ENCODE measurements at regions not wholly inside any gene's neighbourhood (a gene's known extent, or its start where the extent isn't known, plus 50 kb on each side); places are given as distances from the start of the nearest gene placed in this dataset.

GRCh38 chr9:88814577-88814976 is 176.7 kb upstream of the S1PR3 start:
- H3K27ac Mint-ChIP-seq, result no peak overlapping the region
- no peak overlapping the region for H3K4me3 Mint-ChIP-seq
- H3K36me3 Mint-ChIP-seq, result no peaks in the 10 kb centered on the region
- peaks cover 4% of the 10 kb centered on the region for H3K27me3 Mint-ChIP-seq
- DNase-seq (ENCODE audit: low spot score in 2 of 2) (no peak), ATAC-seq (ENCODE audit: low read depth) (no peak)
- H3K4me1 Mint-ChIP-seq, result no peaks in the 10 kb centered on the region
- no peaks in the 10 kb centered on the region for H3K9me3 Mint-ChIP-seq

- Mint-ChIP-seq H3K36me3 (no peaks in the 10 kb centered on the region), H3K4me3 (no peak overlapping the region), H3K27me3 (peaks cover 2% of the 10 kb centered on the region), H3K9me3 (no peaks in the 10 kb centered on the region), H3K4me1 (no peaks in the 10 kb centered on the region), H3K27ac (no peak overlapping the region)
- ATAC-seq (ENCODE audit: low read depth) (no peak), DNase-seq (ENCODE audit: low spot score in 2 of 2) (no peak)
Observed at GRCh38 chr9:88816141-88816540, 175.1 kb upstream of the S1PR3 start.

DNA sequence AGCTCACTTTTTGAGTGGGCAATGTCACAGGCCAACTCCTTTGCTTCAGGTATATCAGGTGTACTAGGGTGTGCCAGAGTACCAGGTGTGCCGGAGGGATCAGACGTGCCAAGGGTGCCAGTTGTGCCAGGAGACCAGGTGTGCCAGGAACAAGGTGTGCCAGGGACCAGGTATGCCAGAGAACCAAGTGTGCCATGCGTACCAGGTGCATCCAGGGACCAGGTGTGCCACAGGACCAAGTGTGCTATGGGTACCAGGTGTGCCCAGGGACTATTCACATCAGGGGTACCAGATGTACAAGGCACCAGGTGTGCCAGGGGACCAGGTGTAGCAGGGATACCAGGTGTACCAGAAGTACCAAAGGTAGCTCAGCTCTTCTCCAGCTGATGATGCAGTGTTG is 174.7 kb upstream of the S1PR3 start:
- Mint-ChIP-seq H3K27ac (no peak overlapping the region), H3K4me1 (no peaks in the 10 kb centered on the region), H3K36me3 (no peaks in the 10 kb centered on the region), H3K4me3 (no peak overlapping the region), H3K9me3 (no peaks in the 10 kb centered on the region), H3K27me3 (peaks cover 2% of the 10 kb centered on the region)
- no peak for ATAC-seq (ENCODE audit: low read depth)
- DNase-seq (ENCODE audit: low spot score in 2 of 2), result no peak

DNA sequence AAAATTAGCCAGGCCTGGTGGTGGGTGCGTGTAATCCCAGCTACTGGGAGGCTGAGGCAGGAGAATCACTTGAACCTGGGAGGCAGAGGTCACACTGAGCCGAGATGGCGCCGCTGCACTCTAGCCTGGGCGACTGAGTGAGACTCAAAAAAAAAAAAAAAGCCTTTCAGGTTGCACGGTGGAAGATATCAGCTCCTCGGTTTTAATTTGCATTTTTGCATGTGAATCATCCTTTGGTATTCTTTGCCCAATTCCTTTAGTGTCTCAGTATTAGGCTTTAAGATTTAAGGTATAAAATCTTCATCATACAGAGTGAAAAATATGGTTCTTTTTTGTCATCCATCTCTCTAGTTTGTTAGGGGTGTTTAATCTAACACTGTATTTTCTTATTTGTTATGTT is 173.6 kb upstream of the S1PR3 start:
- no peak overlapping the region for H3K27ac Mint-ChIP-seq
- no peaks in the 10 kb centered on the region for H3K36me3 Mint-ChIP-seq
- H3K9me3 Mint-ChIP-seq, result no peaks in the 10 kb centered on the region
- no peaks in the 10 kb centered on the region for H3K4me1 Mint-ChIP-seq
- peaks cover 2% of the 10 kb centered on the region for H3K27me3 Mint-ChIP-seq
- DNase-seq (ENCODE audit: low spot score in 2 of 2), result no peak
- no peak overlapping the region for H3K4me3 Mint-ChIP-seq
- ATAC-seq (ENCODE audit: low read depth), result no peak

GRCh38 chr9:88818495-88819201 is 172.6 kb upstream of the S1PR3 start:
- no peaks in the 10 kb centered on the region for H3K36me3 Mint-ChIP-seq
- peaks cover 3% of the 10 kb centered on the region for H3K27me3 Mint-ChIP-seq
- ATAC-seq (ENCODE audit: low read depth) (no peak), DNase-seq (ENCODE audit: low spot score in 2 of 2) (no peak)
- no peaks in the 10 kb centered on the region for H3K4me1 Mint-ChIP-seq
- no peaks in the 10 kb centered on the region for H3K9me3 Mint-ChIP-seq
- no peak overlapping the region for H3K27ac Mint-ChIP-seq
- H3K4me3 Mint-ChIP-seq, result no peak overlapping the region

DNA sequence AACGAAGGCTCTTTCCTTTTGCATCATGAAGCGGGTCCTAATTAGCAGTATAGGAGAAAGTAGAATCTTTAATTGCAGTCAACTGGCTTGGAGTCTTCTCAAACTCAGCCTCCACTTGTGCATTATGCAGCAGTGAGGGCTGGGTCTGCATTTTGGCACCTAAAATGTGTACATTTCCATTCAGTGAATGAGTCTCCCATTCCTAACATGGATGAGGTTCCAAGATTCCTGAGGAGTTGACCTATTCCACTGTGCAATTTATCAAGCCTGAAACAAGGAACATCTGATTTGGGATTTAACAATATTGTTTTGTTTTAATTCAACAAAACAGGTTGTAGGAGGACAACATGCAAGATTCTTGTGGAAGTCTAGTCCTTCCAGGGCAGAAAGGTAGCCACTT is 171.8 kb upstream of the S1PR3 start:
- ATAC-seq (ENCODE audit: low read depth), result no peak
- no peaks in the 10 kb centered on the region for H3K9me3 Mint-ChIP-seq
- no peak overlapping the region for H3K27ac Mint-ChIP-seq
- H3K4me3 Mint-ChIP-seq, result no peak overlapping the region
- no peak for DNase-seq (ENCODE audit: low spot score in 2 of 2)
- H3K36me3 Mint-ChIP-seq, result no peaks in the 10 kb centered on the region
- no peaks in the 10 kb centered on the region for H3K4me1 Mint-ChIP-seq
- peaks cover 3% of the 10 kb centered on the region for H3K27me3 Mint-ChIP-seq

- H3K4me3 Mint-ChIP-seq, result no peak overlapping the region
- H3K4me1 Mint-ChIP-seq, result no peaks in the 10 kb centered on the region
- H3K36me3 Mint-ChIP-seq, result no peaks in the 10 kb centered on the region
- H3K27ac Mint-ChIP-seq, result no peak overlapping the region
- peaks cover 2% of the 10 kb centered on the region for H3K27me3 Mint-ChIP-seq
- no peaks in the 10 kb centered on the region for H3K9me3 Mint-ChIP-seq
- ATAC-seq (ENCODE audit: low read depth), result no peak
- no peak for DNase-seq (ENCODE audit: low spot score in 2 of 2)
Observed at GRCh38 chr9:88820055-88820454, 171.2 kb upstream of the S1PR3 start.

- Mint-ChIP-seq H3K4me3 (no peak overlapping the region), H3K36me3 (no peaks in the 10 kb centered on the region), H3K27ac (no peak overlapping the region), H3K9me3 (no peaks in the 10 kb centered on the region), H3K4me1 (no peaks in the 10 kb centered on the region), H3K27me3 (peaks cover 2% of the 10 kb centered on the region)
- no peak for ATAC-seq (ENCODE audit: low read depth)
- DNase-seq (ENCODE audit: low spot score in 2 of 2), result no peak
Observed at GRCh38 chr9:88821033-88821745, 170.1 kb upstream of the S1PR3 start.

GRCh38 chr9:88821746-88822106 is 169.5 kb upstream of the S1PR3 start:
- no peak overlapping the region for H3K4me3 Mint-ChIP-seq
- H3K4me1 Mint-ChIP-seq, result no peaks in the 10 kb centered on the region
- H3K36me3 Mint-ChIP-seq, result no peaks in the 10 kb centered on the region
- DNase-seq (ENCODE audit: low spot score in 2 of 2) (no peak), ATAC-seq (ENCODE audit: low read depth) (no peak)
- H3K27me3 Mint-ChIP-seq, result peaks cover 2% of the 10 kb centered on the region
- no peak overlapping the region for H3K27ac Mint-ChIP-seq
- no peaks in the 10 kb centered on the region for H3K9me3 Mint-ChIP-seq

DNA sequence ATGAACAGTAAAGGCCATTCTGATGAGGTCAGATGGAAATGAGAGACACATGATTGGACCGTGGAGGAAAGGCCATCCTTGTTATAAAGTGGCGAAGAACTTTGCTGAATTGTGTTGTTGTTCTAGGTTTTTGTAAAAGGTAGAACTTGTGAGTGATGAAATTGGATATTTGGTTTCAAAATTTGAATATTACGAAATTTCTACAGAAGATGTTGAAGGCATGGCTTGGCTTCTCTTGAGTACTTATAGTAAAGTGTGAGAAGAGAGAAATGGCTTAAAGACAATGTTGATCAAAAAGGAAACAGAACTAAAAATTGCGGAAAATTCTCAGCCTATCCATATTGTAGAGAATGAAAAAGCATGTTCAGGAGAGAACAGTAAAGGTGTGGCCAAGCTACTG is 166.6 kb upstream of the S1PR3 start:
- no peak for ATAC-seq (ENCODE audit: low read depth)
- no peak overlapping the region for H3K27ac Mint-ChIP-seq
- H3K27me3 Mint-ChIP-seq, result peaks cover 9% of the 10 kb centered on the region

DNA sequence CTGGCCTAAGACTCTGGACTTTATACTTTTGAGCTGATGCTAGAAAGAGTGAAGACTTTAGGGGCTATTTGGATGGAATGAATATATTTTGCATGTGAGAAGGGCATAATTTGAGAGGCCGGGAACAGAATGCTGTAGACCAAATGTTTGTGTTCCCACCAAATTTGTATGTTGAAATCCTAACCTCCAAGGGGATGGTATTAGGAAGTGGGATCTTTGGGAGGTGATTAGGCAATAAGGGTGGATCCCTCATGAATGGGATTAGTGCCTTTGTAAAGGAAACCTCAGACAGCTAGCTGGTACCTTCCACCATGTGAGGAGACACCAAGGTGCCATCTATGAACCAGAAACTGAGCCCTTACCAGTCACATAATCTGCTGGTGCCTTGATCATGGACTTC is 165.1 kb upstream of the S1PR3 start:
- H3K27me3 Mint-ChIP-seq, result peaks cover 9% of the 10 kb centered on the region
- H3K4me3 Mint-ChIP-seq, result no peak overlapping the region
- no peaks in the 10 kb centered on the region for H3K4me1 Mint-ChIP-seq
- no peak for DNase-seq (ENCODE audit: low spot score in 2 of 2)
- H3K36me3 Mint-ChIP-seq, result no peaks in the 10 kb centered on the region
- H3K27ac Mint-ChIP-seq, result no peak overlapping the region
- H3K9me3 Mint-ChIP-seq, result no peaks in the 10 kb centered on the region
- no peak for ATAC-seq (ENCODE audit: low read depth)

More for the DNA sequence above, 166.6 kb upstream of the S1PR3 start:
- Mint-ChIP-seq H3K9me3 (no peaks in the 10 kb centered on the region), H3K4me1 (no peaks in the 10 kb centered on the region), H3K36me3 (no peaks in the 10 kb centered on the region), H3K4me3 (no peak overlapping the region)
- DNase-seq (ENCODE audit: low spot score in 2 of 2), result no peak

GRCh38 chr9:88826771-88827181 is 164.5 kb upstream of the S1PR3 start:
- no peak for ATAC-seq (ENCODE audit: low read depth)
- H3K36me3 Mint-ChIP-seq, result no peaks in the 10 kb centered on the region
- no peaks in the 10 kb centered on the region for H3K9me3 Mint-ChIP-seq
- no peak for DNase-seq (ENCODE audit: low spot score in 2 of 2)
- H3K4me3 Mint-ChIP-seq, result no peak overlapping the region
- no peak overlapping the region for H3K27ac Mint-ChIP-seq
- peaks cover 9% of the 10 kb centered on the region for H3K27me3 Mint-ChIP-seq
- no peaks in the 10 kb centered on the region for H3K4me1 Mint-ChIP-seq

- H3K36me3 Mint-ChIP-seq, result no peaks in the 10 kb centered on the region
- H3K4me3 Mint-ChIP-seq, result no peak overlapping the region
- peaks cover 11% of the 10 kb centered on the region for H3K27me3 Mint-ChIP-seq
- no peaks in the 10 kb centered on the region for H3K4me1 Mint-ChIP-seq
- DNase-seq (ENCODE audit: low spot score in 2 of 2) (no peak), ATAC-seq (ENCODE audit: low read depth) (no peak)
- H3K9me3 Mint-ChIP-seq, result no peaks in the 10 kb centered on the region
- H3K27ac Mint-ChIP-seq, result no peak overlapping the region
Observed at GRCh38 chr9:88828018-88828417, 163.2 kb upstream of the S1PR3 start.

GRCh38 chr9:88828492-88828974 is 162.7 kb upstream of the S1PR3 start:
- Mint-ChIP-seq H3K4me1 (no peaks in the 10 kb centered on the region), H3K27ac (no peak overlapping the region), H3K4me3 (no peak overlapping the region), H3K9me3 (no peaks in the 10 kb centered on the region), H3K27me3 (peaks cover 12% of the 10 kb centered on the region), H3K36me3 (no peaks in the 10 kb centered on the region)
- ATAC-seq (ENCODE audit: low read depth) (no peak), DNase-seq (ENCODE audit: low spot score in 2 of 2) (no peak)

GRCh38 chr9:88829276-88829675 is 162.0 kb upstream of the S1PR3 start:
- H3K27ac Mint-ChIP-seq, result no peak overlapping the region
- no peak overlapping the region for H3K4me3 Mint-ChIP-seq
- ATAC-seq (ENCODE audit: low read depth) (no peak), DNase-seq (ENCODE audit: low spot score in 2 of 2) (no peak)
- peaks cover 14% of the 10 kb centered on the region for H3K27me3 Mint-ChIP-seq
- H3K36me3 Mint-ChIP-seq, result no peaks in the 10 kb centered on the region
- H3K4me1 Mint-ChIP-seq, result no peaks in the 10 kb centered on the region
- H3K9me3 Mint-ChIP-seq, result peaks cover 2% of the 10 kb centered on the region
